Endothelial cell of umbilical vein (primary cell): ENCODE measurements at regions not wholly inside any gene's neighbourhood (a gene's known extent, or its start where the extent isn't known, plus 50 kb on each side); places are given as distances from the start of the nearest gene placed in this dataset.

Experiments used
- BruUV-seq: library from RNA; stranded (reverse); fragments of 400-500 nt; replicated peaks from 2 replicates; lab custom pipeline; 2021; lab: Mats Ljungman, UMichigan
- CTCF ChIA-PET: fragments of 300-600, 350-600 bp; sonication (Branson Sonifier 250); formaldehyde crosslinking; loops from one replicate; lab custom pipeline; 2021; ENCODE audit warnings: antibody characterized with exemption, inconsistent platforms; lab: Charles Lee
- POLR2A ChIA-PET: fragments of 300-600, 350-600 bp; sonication (Branson Sonifier 250); formaldehyde crosslinking; loops from one replicate; lab custom pipeline; 2021; ENCODE audit warnings: antibody characterized with exemption, inconsistent platforms; lab: Charles Lee
- DNase-seq: peaks from one replicate; pipeline ENCODE4 v3.0.0-alpha.2; 2011; ENCODE audit warnings: low read depth, low spot score
- FAIRE-seq: peaks from 2 replicates; lab custom pipeline; 2011; peaks lifted over from hg19 to GRCh38; lab: Jason Lieb, UNC
- H2AFZ ChIP-seq: 2 replicates; pipeline ENCODE4 v1.6.0; 2012; ENCODE audit warnings: low read depth, low read length, control low read depth, inconsistent platforms
- H3K27ac ChIP-seq: 2 replicates; pipeline ENCODE4 v1.5.1; 2011; ENCODE audit warnings: low read depth, mild to moderate bottlenecking, control low read depth, low read length, moderate library complexity; ENCODE audit not compliant: insufficient read depth
- H3K27me3 ChIP-seq, 2 experiments: 2 replicates each; pipeline versions ENCODE4 v1.6.0 to v1.6.1; 2011; ENCODE audit warnings: low read length in 2 of 2, mixed read lengths in 1 of 2; ENCODE audit not compliant: control insufficient read depth in 2 of 2, insufficient read depth in 2 of 2
- H3K36me3 ChIP-seq, 2 experiments: 2 replicates in 1 of 2; 3 replicates in 1 of 2; pipeline ENCODE4 v1.5.1; 2011; ENCODE audit warnings: low read length in 2 of 2, mild to moderate bottlenecking in 1 of 2, moderate library complexity in 1 of 2; ENCODE audit not compliant: control insufficient read depth in 2 of 2, insufficient read depth in 2 of 2; ENCODE audit errors: extremely low read depth in 1 of 2
- H3K4me1 ChIP-seq: 3 replicates; pipeline ENCODE4 v1.5.1; 2011; ENCODE audit warnings: mild to moderate bottlenecking, low read length; ENCODE audit not compliant: control insufficient read depth, insufficient read depth; ENCODE audit errors: extremely low read depth
- H3K4me2 ChIP-seq: 2 replicates; pipeline ENCODE4 v1.6.1; 2011; ENCODE audit warnings: low read length, control low read depth, mixed read lengths; ENCODE audit not compliant: insufficient read depth
- H3K4me3 ChIP-seq, 3 experiments: fragments of 200-600 bp in 1 of 3; sonication (generic), shearing (Covaris generic) in 1 of 3; replicated peaks in 1 of 3; 2 replicates each; pipeline ENCODE4 v1.5.1; 2011 to 2016; ENCODE audit warnings: control low read depth in 3 of 3, low read length in 3 of 3, mild to moderate bottlenecking in 2 of 3, inconsistent platforms in 1 of 3, low read depth in 1 of 3, moderate library complexity in 1 of 3; ENCODE audit not compliant: insufficient read depth in 1 of 3
- H3K79me2 ChIP-seq: 2 replicates; pipeline ENCODE4 v1.6.0; 2012; ENCODE audit warnings: low read length, inconsistent platforms; ENCODE audit not compliant: control insufficient read depth, insufficient read depth
- H3K9ac ChIP-seq: replicated peaks from 2 replicates; pipeline ENCODE3; 2011; ENCODE audit warnings: low read length, control low read depth; ENCODE audit not compliant: insufficient read depth; ENCODE audit errors: extremely low read depth
- H3K9me1 ChIP-seq: replicated peaks from 3 replicates; pipeline ENCODE4 v1.6.0; 2011; ENCODE audit warnings: mild to moderate bottlenecking, low read length; ENCODE audit not compliant: control insufficient read depth, insufficient read depth; ENCODE audit errors: extremely low read depth
- H3K9me3 ChIP-seq: replicated peaks from 2 replicates; pipeline ENCODE4 v1.5.1; 2012; ENCODE audit warnings: low read length, inconsistent platforms; ENCODE audit not compliant: control insufficient read depth, insufficient read depth
- H4K20me1 ChIP-seq: replicated peaks from 2 replicates; pipeline ENCODE3; 2011; ENCODE audit warnings: mild to moderate bottlenecking, low read length; ENCODE audit not compliant: control insufficient read depth, insufficient read depth; ENCODE audit errors: extremely low read depth
- EZH2 ChIP-seq: IDR thresholded peaks from 2 replicates; pipeline ENCODE4 v1.6.1; 2012; ENCODE audit warnings: borderline replicate concordance, low read depth, mild to moderate bottlenecking, moderate library complexity, low read length, inconsistent platforms; ENCODE audit not compliant: severe bottlenecking
- FOS ChIP-seq: IDR thresholded peaks from 2 replicates; pipeline ENCODE4 v1.6.1; 2011; ENCODE audit warnings: mild to moderate bottlenecking, low read length, moderate library complexity, borderline replicate concordance; ENCODE audit not compliant: insufficient read depth
- GATA2 ChIP-seq: IDR thresholded peaks from 2 replicates; pipeline ENCODE4 v1.7.0; 2011; ENCODE audit warnings: low read depth, mild to moderate bottlenecking, moderate library complexity, mixed read lengths, low read length; ENCODE audit not compliant: insufficient read length, insufficient read depth
- JUN ChIP-seq: IDR thresholded peaks from 2 replicates; pipeline ENCODE4 v1.6.1; 2011; ENCODE audit warnings: borderline replicate concordance, low read depth; ENCODE audit not compliant: insufficient read length, insufficient read depth
- MYC ChIP-seq: IDR thresholded peaks from one replicate; pipeline ENCODE4 v1.6.1; 2011; ENCODE audit warnings: mild to moderate bottlenecking, low read depth, low read length
- POLR2A ChIP-seq: IDR thresholded peaks from 2 replicates; pipeline ENCODE4 v1.6.1; 2012; ENCODE audit warnings: low read depth, mild to moderate bottlenecking, control low read depth, low read length
- POLR2AphosphoS5 ChIP-seq: IDR thresholded peaks from 2 replicates; pipeline ENCODE4 v1.6.1; 2012; ENCODE audit warnings: low read depth, mild to moderate bottlenecking, control low read depth, low read length, moderate library complexity; ENCODE audit not compliant: insufficient read depth
- dilution Hi-C: fragments of 300-500 bp; cut with MboI; formaldehyde crosslinking; loops from one replicate; pipeline ENCODE4 v1.15.0; 2019; ENCODE audit warnings: low sequenced_read_pairs; ENCODE audit not compliant: extremely low pct_ligation_motif_present
- intact Hi-C: fragments of 100-400 bp; cut with micrococcal nuclease; formaldehyde crosslinking; loops from one replicate; pipeline ENCODE4 v1.10.0; 2022
- TF ChIP-seq, protein P1 (sequence below), 2 donors: IDR thresholded peaks; 1 replicate in 1 of 2; 2 replicates in 1 of 2; pipeline ENCODE4 v1.5.1; 2011; ENCODE audit warnings: low read length in 2 of 2, mild to moderate bottlenecking in 2 of 2, moderate library complexity in 2 of 2, control low read depth in 1 of 2, inconsistent platforms in 1 of 2, low read depth in 1 of 2; ENCODE audit not compliant: insufficient read depth in 1 of 2; ENCODE audit errors: extremely low read depth in 1 of 2
- TF ChIP-seq, protein P2 (sequence below): IDR thresholded peaks from 2 replicates; pipeline ENCODE4 v1.6.1; 2011; ENCODE audit not compliant: insufficient read depth, insufficient read length

DNA sequence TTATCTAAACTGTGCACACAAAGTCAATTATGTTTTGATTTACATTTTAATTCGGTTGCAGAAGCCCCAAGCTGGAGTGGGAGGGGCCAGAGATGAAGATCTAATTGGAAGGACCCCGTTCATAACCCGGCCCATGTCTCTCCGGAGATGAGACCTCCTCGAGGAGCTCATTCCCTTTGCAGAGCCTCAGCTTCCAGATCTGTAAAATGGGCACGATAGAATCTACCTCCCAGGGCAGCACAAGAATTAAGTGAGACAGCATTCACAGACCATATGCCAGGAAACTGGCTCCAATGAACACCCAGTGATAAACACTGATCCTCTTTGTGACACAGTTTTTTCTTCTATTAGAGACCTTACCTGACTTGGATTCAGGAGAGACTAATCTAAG is 446.5 kb upstream of the CDH5 start:
- Histone ChIP-seq H3K9me1 (no peaks in the 10 kb centered on the region), H3K4me3 (no peak overlapping the region), H3K4me1 (no peaks in the 10 kb centered on the region), H3K27me3 (no peaks in the 10 kb centered on the region), H3K9me3 (no peaks in the 10 kb centered on the region), H3K9ac (no peak overlapping the region), H3K4me2 (no peak overlapping the region), H4K20me1 (no peaks in the 10 kb centered on the region), H3K79me2 (no peaks in the 10 kb centered on the region), H2AFZ (no peak overlapping the region), H3K36me3 (no peaks in the 10 kb centered on the region), H3K27ac (no peak overlapping the region)
- ChIA-PET CTCF (interaction anchor here (1.1 kb wide), 1 partner anchor 19 kb away, joined by 3 read pairs; no protein-coding TSS in a partner anchor), POLR2A (no interaction called here)
- DNase-seq: no peak
- BruUV-seq: no TSS peak
- TF ChIP-seq FOS: no peak
- no peak for FAIRE-seq
- intact Hi-C loops: no loop called here
- dilution Hi-C loops: no loop called here

- H3K4me2 ChIP-seq: no peak overlapping the region
- H3K9me3 ChIP-seq: no peaks in the 10 kb centered on the region
- H3K9ac ChIP-seq: no peak overlapping the region
- no TSS peak for BruUV-seq
- no peaks in the 10 kb centered on the region for H3K27me3 ChIP-seq
- no peaks in the 10 kb centered on the region for H3K9me1 ChIP-seq
- no peaks in the 10 kb centered on the region for H3K36me3 ChIP-seq
- no peak overlapping the region for H3K4me3 ChIP-seq
- H4K20me1 ChIP-seq: no peaks in the 10 kb centered on the region
- DNase-seq (no peak), FAIRE-seq (no peak)
- H3K4me1 ChIP-seq: no peaks in the 10 kb centered on the region
- H3K79me2 ChIP-seq: no peaks in the 10 kb centered on the region
- H3K27ac ChIP-seq: no peak overlapping the region
- intact Hi-C loops: no loop called here
- TF ChIP-seq JUN: no peak
- TF ChIP-seq POLR2AphosphoS5: no peak
- TF ChIP-seq, protein P1, sequence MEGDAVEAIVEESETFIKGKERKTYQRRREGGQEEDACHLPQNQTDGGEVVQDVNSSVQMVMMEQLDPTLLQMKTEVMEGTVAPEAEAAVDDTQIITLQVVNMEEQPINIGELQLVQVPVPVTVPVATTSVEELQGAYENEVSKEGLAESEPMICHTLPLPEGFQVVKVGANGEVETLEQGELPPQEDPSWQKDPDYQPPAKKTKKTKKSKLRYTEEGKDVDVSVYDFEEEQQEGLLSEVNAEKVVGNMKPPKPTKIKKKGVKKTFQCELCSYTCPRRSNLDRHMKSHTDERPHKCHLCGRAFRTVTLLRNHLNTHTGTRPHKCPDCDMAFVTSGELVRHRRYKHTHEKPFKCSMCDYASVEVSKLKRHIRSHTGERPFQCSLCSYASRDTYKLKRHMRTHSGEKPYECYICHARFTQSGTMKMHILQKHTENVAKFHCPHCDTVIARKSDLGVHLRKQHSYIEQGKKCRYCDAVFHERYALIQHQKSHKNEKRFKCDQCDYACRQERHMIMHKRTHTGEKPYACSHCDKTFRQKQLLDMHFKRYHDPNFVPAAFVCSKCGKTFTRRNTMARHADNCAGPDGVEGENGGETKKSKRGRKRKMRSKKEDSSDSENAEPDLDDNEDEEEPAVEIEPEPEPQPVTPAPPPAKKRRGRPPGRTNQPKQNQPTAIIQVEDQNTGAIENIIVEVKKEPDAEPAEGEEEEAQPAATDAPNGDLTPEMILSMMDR (IDR thresholded peaks at IDR 0.05; ENCODE audit: extremely low read depth in 1 of 2, insufficient read depth in 1 of 2, low read depth in 1 of 2, low read length in 2 of 2): no peak
- TF ChIP-seq EZH2: no peak
- TF ChIP-seq GATA2: no peak
- TF ChIP-seq FOS: no peak
- TF ChIP-seq, protein P2, sequence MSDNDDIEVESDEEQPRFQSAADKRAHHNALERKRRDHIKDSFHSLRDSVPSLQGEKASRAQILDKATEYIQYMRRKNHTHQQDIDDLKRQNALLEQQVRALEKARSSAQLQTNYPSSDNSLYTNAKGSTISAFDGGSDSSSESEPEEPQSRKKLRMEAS: no peak
- TF ChIP-seq POLR2A: no peak
- no peak for TF ChIP-seq MYC
- ChIA-PET POLR2A (no interaction called here), CTCF (no interaction called here)
- dilution Hi-C loops: no loop called here
- H2AFZ ChIP-seq: no peak overlapping the region
These were observed 447.1 kb upstream of the CDH5 start for GRCh38 chr16:65919145-65919985.
